ENCODE measurements at regions not wholly inside any gene's neighbourhood (a gene's known extent, or its start where the extent isn't known, plus 50 kb on each side); places are given as distances from the start of the nearest gene placed in this dataset.
A peak's percentile ranks its signal among the peaks of the same experiment; 100 is the strongest.

GRCh38 chr2:150034665-150035064 lies 447.1 kb upstream of the MMADHC start:
- H3K36me3 ChIP-seq (ENCODE audit: control insufficient read depth, insufficient read depth, low read length) = no peaks in the 10 kb centered on the region
- 89% methylated on average over 1 of the region's 3 CpGs for WGBS (ENCODE audit: insufficient coverage)
- peak in 1 of 6 donors; percentile 42 for DNase-seq (ENCODE audit: low read depth in 4 of 6, low spot score in 6 of 6)
- H3K4me3 ChIP-seq (ENCODE audit: low read depth, low read length) = no peak overlapping the region
- no peaks in the 10 kb centered on the region for H3K4me1 ChIP-seq (ENCODE audit: control insufficient read depth, insufficient read depth, low read length)
- H3K9me3 ChIP-seq (ENCODE audit: control insufficient read depth, insufficient read depth, low read length) = no peaks in the 10 kb centered on the region
- no peak overlapping the region for H3K27ac ChIP-seq (ENCODE audit: low read depth, low read length)
- H3K27me3 ChIP-seq (ENCODE audit: control insufficient read depth, insufficient read depth, low read length) = no peaks in the 10 kb centered on the region

GRCh38 chr2:150030436-150031190 lies 443.0 kb upstream of the MMADHC start:
- Histone ChIP-seq H3K27ac (ENCODE audit: low read depth, low read length) (peak overlapping the region; percentile 16), H3K4me1 (ENCODE audit: control insufficient read depth, insufficient read depth, low read length) (no peaks in the 10 kb centered on the region), H3K27me3 (ENCODE audit: control insufficient read depth, insufficient read depth, low read length) (no peaks in the 10 kb centered on the region), H3K9me3 (ENCODE audit: control insufficient read depth, insufficient read depth, low read length) (no peaks in the 10 kb centered on the region), H3K4me3 (ENCODE audit: low read depth, low read length) (no peak overlapping the region), H3K36me3 (ENCODE audit: control insufficient read depth, insufficient read depth, low read length) (no peaks in the 10 kb centered on the region)
- WGBS (ENCODE audit: insufficient coverage) = 51% methylated on average over 2 of the region's 3 CpGs
- no peak for DNase-seq (ENCODE audit: low read depth in 4 of 6, low spot score in 6 of 6)

DNA sequence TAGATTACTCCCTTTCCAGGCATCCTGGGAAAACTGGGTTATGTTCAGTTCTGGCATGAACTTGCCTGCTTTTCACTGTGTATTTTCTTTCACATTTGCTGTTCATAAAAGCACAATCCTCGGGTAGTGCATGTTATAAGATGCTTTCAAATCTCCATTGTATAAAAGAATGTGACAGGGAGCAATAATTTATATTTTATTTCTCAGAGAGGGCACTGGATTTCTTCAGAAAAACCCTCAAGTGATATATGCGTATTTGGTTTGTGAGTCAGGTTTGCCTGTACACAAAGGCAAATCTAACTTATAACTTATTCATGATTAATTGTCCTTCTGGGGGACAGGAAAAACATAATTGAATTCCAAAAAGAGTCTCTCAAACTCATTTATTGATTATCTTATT lies 440.7 kb upstream of the MMADHC start:
- H3K36me3 ChIP-seq (ENCODE audit: control insufficient read depth, insufficient read depth, low read length) = no peaks in the 10 kb centered on the region
- no peaks in the 10 kb centered on the region for H3K9me3 ChIP-seq (ENCODE audit: control insufficient read depth, insufficient read depth, low read length)
- no CpG with 5 or more reads among the region's 2 CpGs for whole genome bisulfite sequencing (ENCODE audit: insufficient coverage)
- H3K27ac ChIP-seq (ENCODE audit: low read depth, low read length) = no peak overlapping the region
- H3K4me3 ChIP-seq (ENCODE audit: low read depth, low read length) = no peak overlapping the region
- DNase-seq (ENCODE audit: low read depth in 4 of 6, low spot score in 6 of 6) = peak in 1 of 6 donors; percentile 25
- H3K4me1 ChIP-seq (ENCODE audit: control insufficient read depth, insufficient read depth, low read length) = no peaks in the 10 kb centered on the region
- no peaks in the 10 kb centered on the region for H3K27me3 ChIP-seq (ENCODE audit: control insufficient read depth, insufficient read depth, low read length)

DNA sequence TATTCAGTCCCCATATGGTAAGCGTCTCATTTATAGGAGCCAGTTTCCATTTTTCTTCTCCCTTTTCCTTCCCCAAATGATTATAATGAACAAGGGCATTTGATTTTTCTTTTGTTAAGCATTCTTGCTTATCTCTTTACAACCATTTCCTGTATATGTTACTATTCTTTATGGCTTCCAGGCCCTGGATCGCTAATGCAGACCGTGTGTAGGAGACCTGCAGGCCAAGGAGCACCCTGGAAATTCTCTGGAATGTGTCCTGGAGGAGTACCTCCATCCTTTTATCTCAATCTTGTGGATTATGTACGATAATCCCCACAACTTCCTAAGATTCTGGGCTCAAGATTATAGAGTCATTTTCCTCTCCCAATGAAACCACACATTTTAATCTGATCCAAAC lies 439.6 kb upstream of the MMADHC start:
- DNase-seq (ENCODE audit: low read depth in 4 of 6, low spot score in 6 of 6) = no peak
- Histone ChIP-seq H3K27ac (ENCODE audit: low read depth, low read length) (no peak overlapping the region), H3K4me3 (ENCODE audit: low read depth, low read length) (no peak overlapping the region), H3K9me3 (ENCODE audit: control insufficient read depth, insufficient read depth, low read length) (no peaks in the 10 kb centered on the region), H3K36me3 (ENCODE audit: control insufficient read depth, insufficient read depth, low read length) (no peaks in the 10 kb centered on the region), H3K4me1 (ENCODE audit: control insufficient read depth, insufficient read depth, low read length) (no peaks in the 10 kb centered on the region), H3K27me3 (ENCODE audit: control insufficient read depth, insufficient read depth, low read length) (no peaks in the 10 kb centered on the region)
- WGBS (ENCODE audit: insufficient coverage) = 83% methylated on average over 1 of the region's 4 CpGs

GRCh38 chr2:150023663-150024062 lies 436.1 kb upstream of the MMADHC start:
- no peaks in the 10 kb centered on the region for H3K36me3 ChIP-seq (ENCODE audit: control insufficient read depth, insufficient read depth, low read length)
- H3K4me3 ChIP-seq (ENCODE audit: low read depth, low read length) = no peak overlapping the region
- H3K9me3 ChIP-seq (ENCODE audit: control insufficient read depth, insufficient read depth, low read length) = no peaks in the 10 kb centered on the region
- no peaks in the 10 kb centered on the region for H3K27me3 ChIP-seq (ENCODE audit: control insufficient read depth, insufficient read depth, low read length)
- no peaks in the 10 kb centered on the region for H3K4me1 ChIP-seq (ENCODE audit: control insufficient read depth, insufficient read depth, low read length)
- no peak for DNase-seq (ENCODE audit: low read depth in 4 of 6, low spot score in 6 of 6)
- H3K27ac ChIP-seq (ENCODE audit: low read depth, low read length) = no peak overlapping the region

GRCh38 chr2:150023044-150023443 lies 435.5 kb upstream of the MMADHC start:
- WGBS (ENCODE audit: insufficient coverage) = 92% methylated on average over 3 of the region's 3 CpGs
- H3K27ac ChIP-seq (ENCODE audit: low read depth, low read length) = no peak overlapping the region
- H3K27me3 ChIP-seq (ENCODE audit: control insufficient read depth, insufficient read depth, low read length) = no peaks in the 10 kb centered on the region
- no peaks in the 10 kb centered on the region for H3K36me3 ChIP-seq (ENCODE audit: control insufficient read depth, insufficient read depth, low read length)
- H3K9me3 ChIP-seq (ENCODE audit: control insufficient read depth, insufficient read depth, low read length) = no peaks in the 10 kb centered on the region
- no peak overlapping the region for H3K4me3 ChIP-seq (ENCODE audit: low read depth, low read length)
- no peak for DNase-seq (ENCODE audit: low read depth in 4 of 6, low spot score in 6 of 6)
- H3K4me1 ChIP-seq (ENCODE audit: control insufficient read depth, insufficient read depth, low read length) = no peaks in the 10 kb centered on the region

GRCh38 chr2:150020937-150021673 lies 433.5 kb upstream of the MMADHC start:
- Histone ChIP-seq H3K9me3 (ENCODE audit: control insufficient read depth, insufficient read depth, low read length) (no peaks in the 10 kb centered on the region), H3K36me3 (ENCODE audit: control insufficient read depth, insufficient read depth, low read length) (no peaks in the 10 kb centered on the region), H3K27me3 (ENCODE audit: control insufficient read depth, insufficient read depth, low read length) (no peaks in the 10 kb centered on the region), H3K4me1 (ENCODE audit: control insufficient read depth, insufficient read depth, low read length) (no peaks in the 10 kb centered on the region), H3K4me3 (ENCODE audit: low read depth, low read length) (no peak overlapping the region), H3K27ac (ENCODE audit: low read depth, low read length) (no peak overlapping the region)
- WGBS (ENCODE audit: insufficient coverage) = 45% methylated on average over 2 of the region's 5 CpGs
- no peak for DNase-seq (ENCODE audit: low read depth in 4 of 6, low spot score in 6 of 6)

DNA sequence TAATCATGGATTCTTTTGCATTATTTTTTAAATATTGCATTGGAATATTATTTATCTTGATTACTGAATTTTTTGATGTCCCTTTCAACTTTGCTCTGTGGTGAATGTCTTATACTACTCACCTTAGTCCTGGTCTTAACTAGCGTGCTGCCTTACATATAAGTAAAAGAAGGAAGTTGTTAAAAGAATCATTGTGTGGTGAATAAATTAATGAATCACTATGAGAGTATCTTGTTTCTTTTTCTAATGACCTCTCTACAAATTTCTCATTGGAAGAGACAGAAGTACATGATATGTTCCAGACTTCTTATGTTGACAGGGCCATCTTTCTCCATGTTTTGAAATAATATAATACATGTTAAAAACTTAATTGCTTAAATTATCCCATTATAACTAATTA lies 432.6 kb upstream of the MMADHC start:
- DNase-seq (ENCODE audit: low read depth in 4 of 6, low spot score in 6 of 6) = no peak
- no CpG with 5 or more reads among the region's 1 CpG for WGBS (ENCODE audit: insufficient coverage)
- H3K27me3 ChIP-seq (ENCODE audit: control insufficient read depth, insufficient read depth, low read length) = no peaks in the 10 kb centered on the region
- H3K4me1 ChIP-seq (ENCODE audit: control insufficient read depth, insufficient read depth, low read length) = no peaks in the 10 kb centered on the region
- H3K4me3 ChIP-seq (ENCODE audit: low read depth, low read length) = no peak overlapping the region
- no peak overlapping the region for H3K27ac ChIP-seq (ENCODE audit: low read depth, low read length)
- H3K9me3 ChIP-seq (ENCODE audit: control insufficient read depth, insufficient read depth, low read length) = no peaks in the 10 kb centered on the region
- no peaks in the 10 kb centered on the region for H3K36me3 ChIP-seq (ENCODE audit: control insufficient read depth, insufficient read depth, low read length)

- 80% methylated on average over 2 of the region's 3 CpGs for WGBS (ENCODE audit: insufficient coverage)
- no peaks in the 10 kb centered on the region for H3K36me3 ChIP-seq (ENCODE audit: control insufficient read depth, insufficient read depth, low read length)
- no peaks in the 10 kb centered on the region for H3K27me3 ChIP-seq (ENCODE audit: control insufficient read depth, insufficient read depth, low read length)
- no peaks in the 10 kb centered on the region for H3K9me3 ChIP-seq (ENCODE audit: control insufficient read depth, insufficient read depth, low read length)
- no peak overlapping the region for H3K4me3 ChIP-seq (ENCODE audit: low read depth, low read length)
- no peak for DNase-seq (ENCODE audit: low read depth in 4 of 6, low spot score in 6 of 6)
- H3K4me1 ChIP-seq (ENCODE audit: control insufficient read depth, insufficient read depth, low read length) = no peaks in the 10 kb centered on the region
- H3K27ac ChIP-seq (ENCODE audit: low read depth, low read length) = no peak overlapping the region
Measured at GRCh38 chr2:150019063-150019462, 431.5 kb upstream of the MMADHC start.

DNA sequence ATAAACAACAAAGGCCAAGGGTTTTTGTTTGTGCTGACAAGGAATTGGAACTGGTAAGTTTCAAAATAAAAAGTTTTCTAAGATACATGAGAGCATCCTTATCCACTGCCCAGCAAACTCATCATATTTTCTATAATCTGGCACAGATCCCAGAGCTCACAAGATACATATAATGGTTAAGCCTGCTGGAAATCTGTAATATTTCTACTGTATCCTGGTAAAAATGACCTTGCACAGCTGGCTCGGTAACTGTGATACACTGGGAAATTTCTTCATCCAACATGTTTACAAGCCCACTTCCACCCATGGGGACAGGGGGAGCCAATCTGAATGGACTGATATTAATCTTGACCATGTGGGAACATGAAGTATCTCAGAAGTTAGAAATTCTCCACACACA lies 425.4 kb upstream of the MMADHC start:
- no peaks in the 10 kb centered on the region for H3K9me3 ChIP-seq (ENCODE audit: control insufficient read depth, insufficient read depth, low read length)
- peak in 1 of 6 donors; percentile 56 for DNase-seq (ENCODE audit: low read depth in 4 of 6, low spot score in 6 of 6)
- no peaks in the 10 kb centered on the region for H3K36me3 ChIP-seq (ENCODE audit: control insufficient read depth, insufficient read depth, low read length)
- H3K4me3 ChIP-seq (ENCODE audit: low read depth, low read length) = no peak overlapping the region
- no peaks in the 10 kb centered on the region for H3K27me3 ChIP-seq (ENCODE audit: control insufficient read depth, insufficient read depth, low read length)
- H3K27ac ChIP-seq (ENCODE audit: low read depth, low read length) = no peak overlapping the region
- no CpG with 5 or more reads among the region's 1 CpG for WGBS (ENCODE audit: insufficient coverage)
- no peaks in the 10 kb centered on the region for H3K4me1 ChIP-seq (ENCODE audit: control insufficient read depth, insufficient read depth, low read length)
